ENCODE measurements at regions not wholly inside any gene's neighbourhood (a gene's known extent, or its start where the extent isn't known, plus 50 kb on each side); places are given as distances from the start of the nearest gene placed in this dataset.

DNA sequence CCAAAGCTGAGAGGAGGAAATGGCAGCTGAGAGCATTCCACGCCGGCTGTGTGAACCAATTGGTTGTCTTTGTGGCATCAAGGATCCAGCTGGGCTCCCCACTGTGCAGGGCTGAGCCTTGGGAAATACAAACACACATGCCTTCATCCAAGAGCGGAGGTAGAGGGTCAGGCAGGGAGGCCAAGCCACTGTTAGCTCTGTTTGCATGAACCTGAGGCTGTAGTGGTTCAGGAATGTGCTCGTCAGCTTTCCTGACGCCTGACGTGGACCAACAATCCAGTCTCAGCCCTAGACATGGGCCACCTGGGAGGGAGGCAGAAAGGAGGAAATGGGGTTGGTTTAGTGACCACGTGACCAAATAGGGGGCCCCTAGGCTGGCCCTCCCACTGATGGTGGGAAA lies 276.9 kb downstream of the TLE3 start:
- no peak for DNase-seq (ENCODE audit: low read depth)

DNA sequence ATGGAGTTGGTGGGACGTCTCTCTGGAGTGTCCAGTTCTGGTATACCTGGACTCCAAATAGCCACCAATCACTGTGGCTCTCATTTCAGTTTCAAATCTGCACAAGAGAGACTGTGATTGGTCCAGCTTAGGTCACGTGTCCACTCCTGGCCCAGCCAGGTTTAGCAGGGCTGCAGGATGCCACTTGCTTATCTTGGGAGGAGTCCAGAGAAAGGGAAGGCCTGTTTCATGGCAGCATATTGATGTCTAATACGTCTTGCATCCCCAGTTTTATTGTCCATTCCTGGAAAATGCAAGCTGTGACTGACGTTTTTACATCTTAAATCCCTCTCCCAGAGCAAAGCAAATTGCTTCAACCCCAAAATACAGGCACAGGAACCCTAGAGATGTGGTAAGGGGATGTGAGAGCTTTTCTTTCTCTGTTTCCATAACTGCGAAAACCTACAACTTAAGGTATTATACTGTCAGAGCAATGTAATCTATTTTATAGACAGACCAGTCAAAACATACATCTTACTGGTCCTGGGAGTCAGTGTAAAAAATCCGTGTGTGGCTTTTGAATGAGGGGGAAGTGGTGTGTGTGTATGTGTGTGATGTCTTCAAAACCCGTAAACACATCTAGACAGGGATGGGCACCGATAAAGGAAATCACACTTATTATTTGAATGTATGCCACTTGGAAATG lies 274.4 kb downstream of the TLE3 start:
- DNase-seq (ENCODE audit: low read depth) = no peak

DNA sequence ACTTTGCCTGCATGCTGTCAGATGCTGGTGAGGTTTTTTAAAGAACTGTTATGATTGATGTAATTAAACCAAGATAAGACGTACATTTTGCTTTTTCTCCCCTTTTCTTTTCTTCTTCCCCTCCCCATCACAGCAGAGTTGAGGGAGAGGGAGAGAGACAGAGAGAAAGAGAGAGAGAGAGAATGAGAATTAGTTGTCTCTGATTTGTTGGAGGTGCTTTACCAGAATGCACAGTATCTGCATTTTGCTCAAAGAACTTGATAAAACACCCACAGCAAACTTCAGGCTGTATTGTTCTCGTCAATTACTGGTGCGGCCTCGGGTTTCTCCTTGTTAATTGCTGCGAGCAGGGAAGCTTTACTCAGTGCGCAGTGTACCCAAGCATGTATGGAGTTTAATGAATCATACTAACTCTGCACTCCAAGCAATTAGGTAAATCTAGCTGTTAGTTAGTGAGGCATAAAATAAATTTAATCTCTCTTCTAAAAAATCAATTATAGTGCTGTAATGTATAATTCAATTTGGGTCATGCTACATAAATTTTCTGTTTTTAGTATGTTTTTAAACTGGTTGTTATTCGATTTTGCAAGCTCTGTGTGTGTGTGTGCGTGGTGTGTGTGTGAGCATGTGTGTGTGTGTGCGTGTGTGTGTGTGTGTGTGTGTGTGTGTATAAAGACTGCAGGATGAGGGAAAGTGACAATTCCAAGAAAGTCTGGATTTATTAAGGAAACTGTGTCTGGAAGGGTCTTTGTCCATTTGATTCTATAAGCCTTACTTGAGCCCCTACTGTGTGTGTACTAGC lies 273.4 kb downstream of the TLE3 start:
- DNase-seq (ENCODE audit: low read depth) = no peak

DNA sequence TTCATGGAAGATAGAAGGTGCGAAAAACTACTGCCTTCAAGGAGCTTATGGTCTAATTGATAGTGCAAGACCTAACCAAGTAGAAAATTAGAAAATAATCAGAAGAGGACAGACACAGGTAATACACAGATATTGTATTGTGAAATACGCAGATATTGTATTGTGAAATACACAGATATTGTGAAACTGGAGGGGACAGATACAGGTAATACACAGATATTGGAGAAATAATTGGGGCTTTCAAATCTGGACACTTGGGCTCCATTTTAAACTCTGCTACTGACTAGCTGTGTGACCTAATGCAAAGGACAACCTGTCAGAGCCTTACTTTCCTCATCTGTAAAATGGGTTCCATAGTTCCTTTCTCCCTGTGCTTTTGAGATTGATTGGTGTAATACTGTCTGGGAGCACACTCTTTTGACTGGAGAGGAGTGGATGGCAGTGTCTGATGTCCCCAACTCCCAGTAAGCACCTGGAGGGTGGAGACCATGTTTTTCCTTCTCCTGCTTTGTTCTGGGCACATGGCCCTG lies 272.8 kb downstream of the TLE3 start:
- DNase-seq (ENCODE audit: low read depth) = no peak

DNA sequence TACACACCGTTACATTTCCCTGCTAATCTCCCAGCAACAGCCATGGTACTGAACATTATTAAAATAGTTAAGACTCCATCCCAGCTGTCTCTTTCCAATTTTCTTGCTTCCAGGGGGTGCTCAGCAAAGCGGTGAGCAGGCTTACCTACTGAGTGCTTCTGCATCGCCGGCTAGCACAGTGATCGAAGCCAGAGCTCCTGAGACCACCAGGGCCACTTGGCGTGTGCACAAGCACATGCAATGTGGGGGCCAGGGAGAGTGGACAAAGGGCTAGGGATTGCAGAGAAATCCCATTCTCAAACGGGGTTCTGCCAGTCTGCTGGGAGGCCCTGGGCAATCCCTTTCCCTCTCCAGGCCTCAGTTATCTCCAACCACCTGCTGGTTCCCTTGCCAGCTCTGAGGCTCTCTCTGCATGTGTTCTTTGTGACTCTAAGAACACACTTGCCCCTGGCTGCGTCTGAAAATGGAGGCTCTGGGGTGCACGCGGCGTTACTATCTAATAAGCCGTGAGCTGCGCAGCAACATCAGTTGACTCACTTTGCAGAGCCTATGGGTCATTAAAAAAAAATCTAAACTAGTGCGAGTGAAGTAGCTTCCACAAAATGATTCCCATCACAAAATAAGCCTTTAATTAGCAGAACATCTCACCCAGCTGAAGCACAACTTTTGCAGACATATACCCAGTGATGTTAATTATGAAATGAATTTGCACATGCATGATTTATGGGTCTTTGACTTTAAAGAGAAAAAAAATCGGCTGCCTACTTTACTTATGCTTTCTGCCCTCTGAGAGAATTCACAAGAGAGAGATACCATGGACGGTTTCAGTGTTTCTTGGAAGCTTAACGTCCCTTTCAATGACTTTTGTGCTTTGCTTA lies 271.5 kb downstream of the TLE3 start:
- no peak for DNase-seq (ENCODE audit: low read depth)

DNA sequence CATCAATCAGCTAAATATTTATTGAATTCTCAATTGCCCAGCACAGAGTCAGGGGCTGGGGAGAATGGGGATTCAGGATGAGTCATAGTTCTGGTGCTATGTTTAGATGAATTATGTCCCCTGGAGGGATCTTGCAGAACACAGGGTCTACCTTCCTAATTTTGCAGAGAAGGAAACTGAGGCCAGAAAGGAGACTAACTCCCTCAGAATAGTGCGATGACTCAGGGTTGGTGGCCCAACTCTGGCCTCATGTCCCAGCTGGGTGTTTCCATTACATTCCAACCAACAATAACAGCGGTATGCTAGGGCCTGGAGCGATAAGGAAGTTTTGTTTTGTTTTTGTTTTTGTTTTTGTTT lies 270.9 kb downstream of the TLE3 start:
- no peak for DNase-seq (ENCODE audit: low read depth)

DNA sequence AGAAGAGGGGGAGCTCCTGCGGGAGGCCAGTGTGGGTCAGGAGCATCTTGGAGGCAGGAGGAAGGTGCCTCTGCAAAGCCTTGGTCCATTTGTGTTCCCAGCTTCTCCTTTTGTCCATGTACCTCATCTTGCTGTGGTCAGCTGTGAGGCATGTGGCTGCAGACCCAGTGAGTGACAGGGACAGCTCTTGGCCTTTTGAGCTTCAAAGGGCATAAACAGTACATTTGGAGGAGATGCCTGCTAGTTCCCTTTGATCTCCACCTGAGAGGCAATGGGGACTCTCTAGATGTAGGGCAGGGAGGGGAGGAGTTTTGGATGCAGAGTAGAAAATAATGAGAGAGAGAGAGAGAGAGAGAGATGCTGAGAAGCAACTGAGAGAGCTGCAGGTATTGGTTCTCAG lies 270.0 kb downstream of the TLE3 start:
- no peak for DNase-seq (ENCODE audit: low read depth)

DNA sequence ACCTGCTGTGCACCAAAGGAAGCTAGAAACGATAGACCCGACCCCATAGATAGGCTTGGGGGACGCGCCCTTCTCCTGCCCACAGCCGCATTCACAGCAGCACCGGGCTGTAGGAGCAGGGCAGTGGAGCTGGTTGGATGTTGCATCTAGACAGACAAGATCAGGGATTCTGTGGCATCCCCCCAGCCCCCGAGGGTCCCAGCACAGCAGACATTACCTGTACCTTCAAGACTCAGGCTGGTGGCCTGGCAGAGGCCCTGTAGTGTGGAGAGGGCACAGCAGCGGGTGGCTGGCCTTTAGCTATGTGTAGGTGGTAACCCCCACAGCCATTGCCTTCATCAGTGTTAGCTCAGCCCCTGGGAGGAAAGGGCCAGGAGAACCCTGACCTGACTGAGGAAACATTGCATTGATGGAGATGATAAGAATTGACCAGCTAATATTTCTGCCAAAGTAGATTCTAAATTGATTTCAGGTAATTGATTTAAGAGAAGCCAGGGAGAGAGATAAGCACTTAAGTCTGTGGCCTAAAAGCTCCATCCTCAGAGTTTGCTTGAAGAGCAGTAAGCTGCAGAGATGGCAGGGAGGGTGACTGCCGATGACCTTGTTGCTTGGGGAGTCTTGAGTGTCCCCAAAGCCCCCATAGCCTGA lies 269.4 kb downstream of the TLE3 start:
- no peak for DNase-seq (ENCODE audit: low read depth)

DNA sequence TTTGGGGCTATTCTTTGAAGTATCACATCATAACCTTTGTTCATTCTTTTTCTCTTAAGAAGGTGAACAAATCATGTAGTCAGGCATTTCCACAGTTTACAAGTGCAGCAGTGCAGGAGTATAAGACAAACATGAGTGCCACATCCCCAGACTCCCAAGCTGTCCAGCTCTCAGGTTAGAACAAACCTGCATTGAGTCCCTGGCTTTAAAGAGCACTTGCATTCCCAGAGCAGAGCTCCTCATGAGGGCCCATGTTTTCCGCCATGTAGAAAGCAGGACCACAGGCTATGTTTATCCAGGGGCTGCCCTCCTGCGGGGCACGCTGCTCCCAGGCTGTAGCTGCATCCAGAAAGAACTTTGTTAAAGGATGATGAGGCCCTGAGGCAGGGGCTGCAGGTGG lies 267.7 kb downstream of the TLE3 start:
- no peak for DNase-seq (ENCODE audit: low read depth)

DNA sequence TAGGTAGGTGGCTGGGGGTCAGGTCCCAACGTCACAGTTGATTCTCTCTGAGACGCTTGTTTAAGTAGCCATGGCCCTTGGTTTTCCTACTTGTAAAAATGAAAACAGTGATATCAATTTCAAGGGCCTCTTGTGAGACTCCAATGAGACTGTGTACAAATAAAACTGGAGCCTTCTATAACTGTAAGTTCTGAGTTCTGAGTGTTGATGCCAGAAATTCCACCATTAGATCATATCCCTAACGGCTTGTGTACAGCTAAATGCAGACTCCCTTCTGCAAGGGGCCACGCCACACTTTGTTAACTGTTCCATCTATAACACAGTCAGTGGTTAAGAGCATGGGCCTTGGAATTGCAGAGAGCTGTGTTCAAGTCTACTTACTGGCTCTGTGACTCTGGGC lies 267.3 kb downstream of the TLE3 start:
- no peak for DNase-seq (ENCODE audit: low read depth)

DNA sequence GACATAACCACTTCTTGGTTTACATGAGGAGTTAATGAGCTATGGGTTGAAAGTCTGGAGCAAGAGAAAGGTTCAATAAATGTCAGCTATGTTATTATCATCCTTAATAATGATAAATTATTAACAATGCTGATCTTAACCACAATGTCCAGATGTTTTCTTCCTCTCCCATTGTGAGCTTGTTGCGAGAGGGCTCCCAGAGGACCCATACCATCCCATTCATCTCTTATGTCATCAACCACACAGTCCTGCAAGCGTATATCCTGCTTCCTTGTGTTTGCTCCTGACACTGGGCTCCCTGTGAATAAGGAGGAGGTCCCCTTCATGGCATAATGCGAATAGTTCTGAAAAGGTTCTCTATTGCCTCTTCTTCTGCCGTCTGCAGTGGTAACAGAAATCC lies 266.8 kb downstream of the TLE3 start:
- no peak for DNase-seq (ENCODE audit: low read depth)

DNA sequence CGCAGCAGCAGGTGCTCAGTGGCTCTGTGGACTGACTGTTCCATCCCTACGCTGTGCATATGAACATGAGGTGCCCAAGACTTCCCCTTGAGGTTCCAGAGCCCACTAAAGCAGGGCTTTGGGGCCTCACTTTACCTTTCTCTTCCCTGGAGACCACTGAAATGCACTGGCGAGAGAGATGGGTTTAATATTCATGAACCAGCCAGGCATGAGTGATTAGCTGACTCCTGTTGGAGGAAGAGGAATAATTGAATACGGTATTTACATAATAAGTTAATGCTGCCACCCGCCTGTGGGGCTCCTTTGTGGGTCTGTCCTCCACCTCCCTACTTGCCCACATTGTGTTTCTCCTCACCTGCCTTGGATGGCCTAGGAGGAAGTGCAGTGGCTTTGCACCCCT lies 263.4 kb downstream of the TLE3 start:
- no peak for DNase-seq (ENCODE audit: low read depth)

DNA sequence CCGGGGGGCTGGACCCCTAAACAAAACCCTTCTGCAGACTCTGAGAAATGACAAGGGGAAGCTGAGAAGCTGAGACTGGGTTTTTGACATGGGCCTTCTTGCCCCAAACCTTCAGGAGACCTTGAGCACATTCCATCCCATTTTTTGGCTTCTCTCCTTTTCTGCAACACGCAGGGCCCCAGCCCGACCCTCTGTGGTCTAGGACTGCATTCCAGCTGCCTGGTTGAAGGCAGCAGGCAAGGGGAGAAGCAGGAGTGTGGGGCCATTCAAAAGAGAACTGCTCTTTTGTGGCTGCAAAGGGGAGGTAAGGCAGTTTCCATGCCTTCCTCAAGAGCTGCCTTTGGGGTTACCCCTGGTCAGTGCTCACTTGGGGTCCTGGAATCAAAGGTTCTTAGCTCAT lies 263.0 kb downstream of the TLE3 start:
- DNase-seq (ENCODE audit: low read depth) = no peak

DNA sequence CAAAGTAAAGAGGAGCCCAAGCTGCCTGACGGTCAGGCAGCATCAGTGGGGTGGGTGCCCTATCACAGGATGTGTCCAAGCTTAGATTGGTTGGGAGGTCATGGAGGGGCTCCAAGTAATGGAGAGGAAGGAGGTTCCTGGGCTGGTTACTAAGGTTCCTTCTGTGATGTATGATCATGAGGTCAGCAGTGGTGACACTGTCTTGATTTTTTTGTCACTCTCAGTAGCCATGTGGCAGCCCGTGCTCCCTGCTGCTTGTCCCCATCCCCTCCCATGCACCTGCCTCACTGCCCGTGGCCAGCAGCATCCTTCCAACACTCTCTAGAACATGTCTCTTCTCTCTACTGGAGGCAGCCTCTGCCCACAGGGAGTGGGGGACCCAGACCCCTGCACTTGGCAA lies 261.7 kb downstream of the TLE3 start:
- no peak for DNase-seq (ENCODE audit: low read depth)

DNA sequence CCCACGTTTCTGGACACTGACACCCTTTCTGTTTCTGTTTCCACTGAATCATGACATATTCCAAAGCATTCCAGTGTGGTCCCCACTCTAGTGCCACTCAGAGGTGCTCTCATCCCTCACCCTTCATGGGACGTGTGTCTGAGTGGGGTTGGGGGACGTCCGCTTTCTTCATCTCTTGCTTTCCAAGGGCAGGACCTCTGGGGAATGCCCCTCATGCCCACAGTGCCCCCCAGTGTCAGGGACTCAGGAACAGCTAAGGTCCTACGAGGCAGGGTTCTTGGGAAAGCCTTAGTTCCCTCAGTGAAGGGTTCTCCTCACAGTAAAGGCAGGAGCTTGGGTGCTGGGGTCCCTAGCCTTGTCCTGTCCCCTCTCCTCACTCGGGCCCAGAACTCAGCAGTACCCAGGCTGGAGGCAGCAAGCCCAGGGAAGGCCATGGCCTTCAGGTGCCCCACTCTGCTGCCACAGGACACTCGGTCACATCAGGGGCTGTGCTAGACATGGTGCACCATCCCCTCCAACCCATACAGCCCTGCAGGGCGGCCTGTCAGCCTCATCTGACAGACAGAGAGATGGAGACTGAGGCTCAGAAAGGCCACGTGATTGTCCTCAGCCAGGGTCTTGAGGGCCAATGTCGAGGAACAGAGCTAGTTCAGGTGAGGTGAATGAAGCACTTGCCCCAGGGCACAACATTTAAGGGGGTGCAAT lies 261.0 kb downstream of the TLE3 start:
- no peak for DNase-seq (ENCODE audit: low read depth)

DNA sequence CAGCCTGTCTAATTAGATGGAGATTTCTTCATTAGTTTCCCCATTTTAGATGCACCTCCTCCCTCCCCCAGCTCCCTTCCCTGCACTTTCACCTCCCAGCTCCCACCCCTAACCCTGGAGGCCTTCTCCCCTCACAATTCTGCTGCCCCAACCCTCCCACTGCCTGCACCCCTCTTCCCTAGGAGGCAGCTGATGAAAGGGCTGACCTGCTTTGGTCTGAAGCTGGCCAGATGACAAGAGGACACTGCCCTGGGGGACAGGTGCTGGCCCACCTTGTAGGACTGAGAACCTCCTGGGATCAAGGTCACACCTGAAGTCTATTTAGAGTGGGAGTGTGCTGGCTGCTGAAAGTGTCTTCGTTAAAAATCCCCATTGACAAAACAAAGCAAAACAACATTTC lies 259.4 kb downstream of the TLE3 start:
- no peak for DNase-seq (ENCODE audit: low read depth)

DNA sequence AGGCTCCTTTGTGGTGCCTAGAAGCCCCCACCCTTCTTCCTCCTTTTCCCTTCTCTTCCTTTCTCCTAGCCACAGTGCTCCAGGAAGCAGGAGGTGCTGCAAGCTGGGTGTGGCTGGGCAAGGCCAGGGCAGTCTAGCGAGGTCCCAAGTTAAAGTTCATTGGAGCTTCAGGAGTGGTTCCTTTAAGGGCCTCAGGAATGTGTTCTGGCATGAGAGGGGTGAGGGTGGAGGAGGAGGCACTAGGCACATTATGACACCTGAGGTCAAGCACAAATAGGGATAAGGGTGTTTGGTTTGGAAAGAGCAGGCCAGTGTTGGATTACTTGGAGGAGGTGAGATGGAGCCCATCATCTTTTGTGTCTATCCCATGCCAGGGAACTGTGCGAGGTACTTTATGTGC lies 258.7 kb downstream of the TLE3 start:
- no peak for DNase-seq (ENCODE audit: low read depth)

DNA sequence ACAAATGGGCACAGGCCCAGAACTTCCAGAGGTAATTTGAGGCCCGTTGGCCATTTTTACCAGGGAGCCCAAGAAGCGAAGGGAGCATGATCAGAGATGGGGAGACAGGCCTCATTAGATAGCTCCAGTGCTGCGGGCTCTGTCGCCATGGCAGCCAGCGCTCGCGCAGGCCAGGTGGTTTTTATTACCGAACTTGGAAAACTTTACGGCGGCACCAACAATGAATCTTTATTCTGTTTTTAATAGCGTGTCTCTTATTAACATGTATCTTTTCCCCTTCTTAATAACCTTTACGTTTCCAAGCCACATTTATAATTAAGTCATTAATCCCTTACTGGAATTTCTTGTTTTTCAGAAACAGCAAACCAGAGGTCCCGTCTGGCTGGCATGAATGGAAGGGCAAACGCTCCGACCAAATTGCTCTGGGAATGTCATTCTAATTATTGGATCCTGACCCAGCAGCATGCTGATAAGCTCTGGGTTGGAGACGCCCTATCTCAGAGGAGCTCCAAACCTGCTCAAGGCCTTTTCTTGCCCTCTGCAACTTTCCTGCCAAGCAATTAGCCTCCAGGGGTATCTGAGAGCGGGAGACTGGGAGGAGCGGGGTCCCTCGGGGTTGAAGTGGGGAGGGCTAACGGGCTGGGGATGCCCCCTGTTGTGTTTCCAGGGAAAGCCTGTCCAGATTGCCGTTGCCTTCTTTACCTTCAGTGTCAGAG lies 256.4 kb downstream of the TLE3 start:
- no peak for DNase-seq (ENCODE audit: low read depth)

DNA sequence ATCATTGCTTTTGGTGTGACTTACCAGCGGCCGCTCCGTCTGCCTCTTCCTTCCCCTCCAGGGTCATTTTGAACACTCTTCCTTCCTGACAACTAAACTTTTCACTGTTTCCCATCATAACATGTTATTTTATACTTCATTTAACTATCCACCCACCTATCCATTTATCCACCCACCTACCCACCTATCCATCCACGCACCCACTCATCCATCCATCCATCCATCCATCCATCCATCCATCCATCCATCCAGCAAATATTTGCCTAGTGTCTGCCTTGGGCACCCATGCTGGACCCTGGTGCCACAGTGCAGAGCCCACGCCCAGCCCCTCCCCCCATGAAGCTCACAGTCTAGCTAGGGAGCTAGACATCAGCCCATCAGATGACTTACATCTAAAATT lies 254.9 kb downstream of the TLE3 start:
- DNase-seq (ENCODE audit: low read depth) = no peak

DNA sequence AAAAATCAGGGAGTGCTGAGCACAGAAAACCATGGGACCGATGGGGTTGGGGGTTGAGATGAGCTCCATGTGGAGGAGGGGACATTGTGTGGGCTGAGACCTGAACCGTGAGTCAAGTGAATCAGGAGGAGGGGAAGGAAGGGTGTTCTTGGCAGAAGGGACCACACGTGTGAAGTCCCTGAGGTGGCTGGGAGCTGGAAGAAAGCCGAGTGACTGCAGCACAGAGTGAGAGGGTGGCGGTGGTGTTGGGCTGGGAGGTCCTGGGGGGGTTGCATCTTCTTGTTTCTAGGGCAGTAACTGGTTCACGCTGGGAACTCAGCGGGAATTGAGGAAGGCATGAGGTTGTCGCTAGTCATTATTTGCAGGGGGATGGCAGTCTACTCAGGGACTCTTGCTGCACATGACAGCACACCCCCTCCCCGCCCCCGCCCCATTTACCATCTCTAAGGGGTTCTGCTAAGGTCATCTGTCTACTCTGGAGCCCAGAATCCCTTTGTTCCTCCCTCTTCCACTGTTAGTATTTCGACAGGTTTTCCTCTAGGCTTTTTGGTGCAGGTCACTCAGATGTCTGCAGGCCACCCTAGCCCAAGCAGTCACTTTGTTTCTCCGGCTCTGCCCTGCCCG lies 254.3 kb downstream of the TLE3 start:
- no peak for DNase-seq (ENCODE audit: low read depth)
